ENCODE measurements at regions not wholly inside any gene's neighbourhood (a gene's known extent, or its start where the extent isn't known, plus 50 kb on each side); places are given as distances from the start of the nearest gene placed in this dataset.

DNA sequence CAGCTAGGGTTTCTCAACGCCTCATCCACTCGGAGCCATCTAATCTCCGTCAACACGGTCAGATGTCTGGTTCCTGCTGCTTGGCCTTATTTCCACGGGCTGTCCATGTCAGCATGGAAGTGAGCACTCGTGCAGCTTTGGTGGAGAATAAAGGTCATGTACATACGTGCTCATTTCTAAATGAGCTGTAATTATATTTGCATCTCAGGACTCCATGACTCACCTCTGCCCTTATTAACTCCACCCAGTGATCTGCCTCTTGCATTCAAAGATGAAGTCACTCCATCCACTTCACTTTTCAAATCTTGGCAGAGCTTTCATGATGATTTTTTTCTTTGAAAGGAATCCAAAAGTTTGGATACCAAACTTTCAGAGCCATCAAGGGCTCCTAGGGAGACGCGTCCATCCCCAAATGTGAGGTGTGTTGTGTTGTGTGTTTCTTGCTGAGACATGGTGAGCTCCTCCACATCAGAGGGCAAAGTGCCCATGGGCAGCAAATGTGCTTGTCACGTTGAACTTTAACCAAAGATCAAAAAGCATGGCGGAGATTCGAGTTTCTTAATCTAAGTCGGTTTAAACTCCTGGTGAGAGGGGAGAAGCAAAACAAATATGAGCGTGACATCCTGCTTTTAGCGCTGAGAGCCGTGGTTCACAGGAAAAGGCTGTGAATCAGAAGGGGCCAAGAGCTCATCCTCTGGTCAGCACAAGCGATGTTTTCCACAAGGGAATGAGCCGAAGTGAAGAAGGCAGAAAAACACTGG lies 68.6 kb upstream of the ERRFI1 start:
- CTCF ChIA-PET: interaction anchor here (0.6 to 0.7 kb wide), 3 partner anchors 11 to 189 kb away, joined by 3 to 4 read pairs (median 4); no protein-coding TSS in a partner anchor
- TF ChIP-seq, protein P1, sequence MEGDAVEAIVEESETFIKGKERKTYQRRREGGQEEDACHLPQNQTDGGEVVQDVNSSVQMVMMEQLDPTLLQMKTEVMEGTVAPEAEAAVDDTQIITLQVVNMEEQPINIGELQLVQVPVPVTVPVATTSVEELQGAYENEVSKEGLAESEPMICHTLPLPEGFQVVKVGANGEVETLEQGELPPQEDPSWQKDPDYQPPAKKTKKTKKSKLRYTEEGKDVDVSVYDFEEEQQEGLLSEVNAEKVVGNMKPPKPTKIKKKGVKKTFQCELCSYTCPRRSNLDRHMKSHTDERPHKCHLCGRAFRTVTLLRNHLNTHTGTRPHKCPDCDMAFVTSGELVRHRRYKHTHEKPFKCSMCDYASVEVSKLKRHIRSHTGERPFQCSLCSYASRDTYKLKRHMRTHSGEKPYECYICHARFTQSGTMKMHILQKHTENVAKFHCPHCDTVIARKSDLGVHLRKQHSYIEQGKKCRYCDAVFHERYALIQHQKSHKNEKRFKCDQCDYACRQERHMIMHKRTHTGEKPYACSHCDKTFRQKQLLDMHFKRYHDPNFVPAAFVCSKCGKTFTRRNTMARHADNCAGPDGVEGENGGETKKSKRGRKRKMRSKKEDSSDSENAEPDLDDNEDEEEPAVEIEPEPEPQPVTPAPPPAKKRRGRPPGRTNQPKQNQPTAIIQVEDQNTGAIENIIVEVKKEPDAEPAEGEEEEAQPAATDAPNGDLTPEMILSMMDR (conservative IDR thresholded peaks at IDR 0.05; ENCODE audit: low read depth): no peak
- POLR2A ChIA-PET (ENCODE audit: low non-redundant PET): interaction anchor here (0.5 to 0.6 kb wide), 2 partner anchors 144 to 333 kb away, joined by 4 to 5 read pairs; no protein-coding TSS in a partner anchor
- peak overlapping the region; percentile 71 for H3K27ac ChIP-seq
- peak; percentile 63 for DNase-seq (ENCODE audit: low spot score)

DNA sequence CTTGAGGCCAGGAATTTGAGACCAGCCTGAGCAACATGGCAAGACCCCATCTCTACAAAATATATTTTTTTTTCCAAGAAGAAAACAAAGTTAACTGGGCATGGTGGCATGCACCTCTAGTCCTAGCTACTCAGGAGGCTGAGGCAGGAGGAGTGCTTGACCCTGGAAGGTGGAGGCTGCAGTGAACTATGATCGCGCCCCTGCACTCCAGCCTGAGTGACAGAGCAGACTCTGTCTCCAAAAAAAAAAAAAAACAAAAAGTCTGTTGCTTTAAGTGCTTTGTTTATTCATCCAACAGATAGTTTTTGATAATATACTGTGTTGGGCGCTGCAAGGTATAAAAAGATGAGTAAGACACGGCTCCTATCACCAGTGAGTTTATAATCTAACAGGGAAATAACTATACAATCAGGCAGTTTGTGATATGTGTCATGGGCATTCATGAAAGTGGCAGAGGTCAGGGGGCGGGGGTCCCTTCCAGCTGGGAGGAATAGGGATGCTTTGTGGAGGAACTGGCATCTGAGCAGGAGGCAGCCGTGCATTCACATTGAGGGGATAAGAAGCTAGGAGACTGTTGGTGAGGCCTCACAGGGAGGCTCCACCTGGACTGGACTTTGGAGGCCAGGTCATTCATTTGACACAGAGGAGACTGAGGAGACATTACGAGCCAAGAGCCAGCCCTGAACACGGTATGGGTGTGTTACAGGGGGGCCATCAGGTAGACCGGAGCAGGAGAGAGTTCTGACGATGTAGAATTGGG lies 67.3 kb upstream of the ERRFI1 start:
- CTCF ChIA-PET: no interaction called here
- DNase-seq (ENCODE audit: low spot score): no peak
- POLR2A ChIA-PET (ENCODE audit: low non-redundant PET): no interaction called here
- peak overlapping the region; percentile 71 for H3K27ac ChIP-seq
- TF ChIP-seq, protein P1 (conservative IDR thresholded peaks at IDR 0.05; ENCODE audit: low read depth): no peak

DNA sequence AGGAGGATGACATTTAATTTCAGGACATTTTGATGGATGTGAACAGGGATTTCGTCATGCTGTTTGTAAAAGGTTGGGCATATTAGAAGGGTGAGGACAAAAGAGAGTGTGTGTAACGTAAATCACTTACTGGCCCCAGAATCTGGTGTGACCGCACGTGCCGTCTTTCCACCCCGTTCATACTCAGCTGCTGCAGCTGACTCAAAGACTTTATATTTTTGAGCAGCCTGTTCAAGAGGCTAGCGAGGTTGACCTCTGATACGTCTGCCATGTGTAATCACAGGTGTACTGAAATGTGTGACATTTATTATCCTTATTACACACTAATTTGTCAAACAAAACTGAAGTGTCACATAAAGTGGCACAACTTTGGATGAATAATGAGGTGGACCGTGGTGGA lies 66.5 kb upstream of the ERRFI1 start:
- no peak overlapping the region for H3K27ac ChIP-seq
- POLR2A ChIA-PET (ENCODE audit: low non-redundant PET): no interaction called here
- TF ChIP-seq, protein P1 (conservative IDR thresholded peaks at IDR 0.05; ENCODE audit: low read depth): no peak
- CTCF ChIA-PET: no interaction called here
- DNase-seq (ENCODE audit: low spot score): no peak

DNA sequence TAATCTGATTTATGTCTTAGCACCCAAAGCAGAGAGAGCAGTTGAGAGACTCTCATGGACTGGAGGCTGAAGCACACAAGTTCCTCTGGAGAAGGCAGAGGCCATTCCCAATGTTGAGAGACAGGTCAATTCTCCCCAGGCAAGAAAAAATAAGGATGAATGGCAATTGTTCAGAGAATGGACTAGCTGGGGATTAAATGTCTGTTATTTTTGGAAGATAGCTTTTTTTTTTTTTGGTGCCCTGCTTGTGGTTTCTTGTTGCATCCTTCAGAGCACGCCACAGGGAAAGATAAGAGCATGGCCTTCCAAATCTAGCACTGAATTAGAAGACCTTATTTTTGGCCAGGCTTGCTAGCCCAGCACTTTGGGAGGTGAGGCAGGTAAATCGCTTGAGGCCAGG lies 65.6 kb upstream of the ERRFI1 start:
- H3K27ac ChIP-seq: peak overlapping the region; percentile 94
- TF ChIP-seq, protein P1 (conservative IDR thresholded peaks at IDR 0.05; ENCODE audit: low read depth): no peak
- POLR2A ChIA-PET (ENCODE audit: low non-redundant PET): no interaction called here
- no peak for DNase-seq (ENCODE audit: low spot score)
- CTCF ChIA-PET: no interaction called here

DNA sequence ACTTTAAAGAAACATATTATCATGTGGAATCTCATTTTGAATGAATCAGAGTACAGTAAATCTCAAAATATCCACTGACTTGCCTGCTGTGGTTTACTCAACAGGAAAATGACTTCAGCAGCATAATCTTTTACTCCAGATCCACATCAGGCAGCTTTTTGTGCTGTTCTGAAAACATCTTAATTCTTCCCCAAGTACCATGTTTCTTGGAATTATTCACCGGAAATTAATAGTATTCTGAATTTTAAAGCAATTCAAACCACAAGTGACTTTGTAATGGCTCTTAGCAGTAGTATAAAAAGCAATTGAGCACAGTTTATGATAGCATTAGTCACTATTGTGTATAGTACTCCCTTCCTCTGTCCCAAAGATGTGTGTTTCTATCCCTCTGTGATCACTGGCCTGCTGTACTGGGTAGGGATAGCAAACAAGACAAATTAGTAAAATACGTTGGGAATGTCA lies 64.2 kb upstream of the ERRFI1 start:
- TF ChIP-seq, protein P1 (conservative IDR thresholded peaks at IDR 0.05; ENCODE audit: low read depth): no peak
- peak; percentile 64 for DNase-seq (ENCODE audit: low spot score)
- H3K27ac ChIP-seq: peak overlapping the region; percentile 94
- ChIA-PET CTCF (interaction anchor here (0.8 to 1.0 kb wide), 3 partner anchors 13 to 224 kb away, joined by 3 to 4 read pairs (median 3); no protein-coding TSS in a partner anchor), POLR2A (ENCODE audit: low non-redundant PET) (no interaction called here)

DNA sequence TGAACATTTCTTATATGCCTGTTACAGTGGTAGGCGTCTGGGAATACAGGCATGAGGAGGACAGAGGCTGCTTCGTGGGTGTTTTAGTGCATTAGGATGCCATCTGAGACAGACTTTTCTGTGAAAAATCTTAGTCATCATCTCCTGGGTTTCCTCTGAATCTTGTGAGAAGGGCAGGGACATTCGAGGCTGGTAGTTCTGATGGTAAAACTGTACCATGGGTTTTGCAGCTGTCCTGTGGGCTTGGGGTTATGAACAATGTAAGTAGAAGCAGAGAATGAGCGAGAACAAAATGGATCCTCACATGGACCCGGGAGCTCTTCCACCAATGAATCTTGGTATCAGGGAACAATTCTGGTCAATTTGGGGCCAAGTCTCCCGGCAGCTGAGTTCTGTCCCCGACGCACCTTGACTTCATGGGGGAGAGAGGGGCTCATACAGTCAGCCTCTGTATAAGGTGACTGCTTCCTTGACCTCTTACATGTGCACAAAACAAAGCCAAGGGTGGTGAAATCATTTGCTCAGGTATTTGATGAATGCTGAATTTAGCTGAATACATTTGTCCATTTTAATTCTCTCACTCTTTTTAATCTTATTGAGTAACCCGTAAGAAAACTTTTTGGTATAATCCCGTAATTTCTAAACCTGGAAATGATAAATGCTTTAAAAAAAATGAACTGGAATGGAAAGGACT lies 63.6 kb upstream of the ERRFI1 start:
- CTCF ChIA-PET: interaction anchor here (0.8 to 1.0 kb wide), 3 partner anchors 12 to 224 kb away, joined by 3 to 4 read pairs (median 3); no protein-coding TSS in a partner anchor
- DNase-seq (ENCODE audit: low spot score): no peak
- POLR2A ChIA-PET (ENCODE audit: low non-redundant PET): no interaction called here
- peak overlapping the region; percentile 89 for H3K27ac ChIP-seq
- TF ChIP-seq, protein P1 (conservative IDR thresholded peaks at IDR 0.05; ENCODE audit: low read depth): no peak

Data from RWPE1 (cell line).